ENCODE measurements at regions not wholly inside any gene's neighbourhood (a gene's known extent, or its start where the extent isn't known, plus 50 kb on each side); places are given as distances from the start of the nearest gene placed in this dataset.

DNA sequence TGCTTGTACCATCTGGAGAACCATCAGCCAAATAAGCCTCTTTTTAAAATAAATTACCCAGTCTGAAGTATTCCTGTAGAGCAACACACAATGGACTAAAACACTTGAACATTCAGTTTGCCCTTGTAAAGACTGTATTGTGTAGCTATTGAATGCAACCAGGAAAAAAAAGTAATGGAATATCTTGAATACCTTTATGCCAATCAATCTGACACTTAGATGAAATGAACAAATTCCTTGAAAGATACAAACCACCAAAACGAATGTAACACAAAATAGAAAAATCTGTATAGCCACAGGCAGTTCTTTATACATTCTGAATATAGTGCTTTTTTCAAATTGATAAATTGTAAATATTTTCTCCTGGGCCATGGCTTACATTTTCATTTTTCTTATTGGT is 63.3 kb upstream of the KCNJ16 start:
- H3K27me3 ChIP-seq (ENCODE audit: control insufficient read depth, insufficient read depth, low read length), result no peaks in the 10 kb centered on the region
- DNase-seq (ENCODE audit: low read depth) (no peak), FAIRE-seq (no peak)
- H3K36me3 ChIP-seq (ENCODE audit: control insufficient read depth, insufficient read depth, low read length), result no peaks in the 10 kb centered on the region
- H3K4me3 ChIP-seq (ENCODE audit: low read depth, low read length), result no peak overlapping the region
- TF ChIP-seq, protein P1, sequence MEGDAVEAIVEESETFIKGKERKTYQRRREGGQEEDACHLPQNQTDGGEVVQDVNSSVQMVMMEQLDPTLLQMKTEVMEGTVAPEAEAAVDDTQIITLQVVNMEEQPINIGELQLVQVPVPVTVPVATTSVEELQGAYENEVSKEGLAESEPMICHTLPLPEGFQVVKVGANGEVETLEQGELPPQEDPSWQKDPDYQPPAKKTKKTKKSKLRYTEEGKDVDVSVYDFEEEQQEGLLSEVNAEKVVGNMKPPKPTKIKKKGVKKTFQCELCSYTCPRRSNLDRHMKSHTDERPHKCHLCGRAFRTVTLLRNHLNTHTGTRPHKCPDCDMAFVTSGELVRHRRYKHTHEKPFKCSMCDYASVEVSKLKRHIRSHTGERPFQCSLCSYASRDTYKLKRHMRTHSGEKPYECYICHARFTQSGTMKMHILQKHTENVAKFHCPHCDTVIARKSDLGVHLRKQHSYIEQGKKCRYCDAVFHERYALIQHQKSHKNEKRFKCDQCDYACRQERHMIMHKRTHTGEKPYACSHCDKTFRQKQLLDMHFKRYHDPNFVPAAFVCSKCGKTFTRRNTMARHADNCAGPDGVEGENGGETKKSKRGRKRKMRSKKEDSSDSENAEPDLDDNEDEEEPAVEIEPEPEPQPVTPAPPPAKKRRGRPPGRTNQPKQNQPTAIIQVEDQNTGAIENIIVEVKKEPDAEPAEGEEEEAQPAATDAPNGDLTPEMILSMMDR (IDR thresholded peaks at IDR 0.05; ENCODE audit: insufficient read depth, low read length, severe bottlenecking), result no peak

DNA sequence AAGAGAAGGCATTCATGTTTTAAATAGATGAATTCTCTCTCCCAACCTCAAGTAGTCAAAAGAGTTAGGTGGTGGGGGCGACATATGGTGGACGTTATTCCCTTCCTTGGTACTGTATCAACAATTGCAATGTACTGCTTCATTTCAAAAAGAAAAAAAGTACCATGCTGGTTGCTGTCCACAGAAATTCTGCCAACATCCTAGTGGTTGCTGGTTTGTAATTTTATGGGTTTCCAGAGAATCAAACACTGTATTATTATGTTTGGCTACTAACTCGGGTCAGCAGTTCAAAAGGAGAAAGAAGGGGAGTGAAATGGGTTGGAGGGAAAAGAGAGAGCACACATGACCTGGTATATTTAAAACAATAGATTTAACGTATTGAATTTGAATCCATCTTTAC is 61.1 kb upstream of the KCNJ16 start:
- TF ChIP-seq, protein P1 (IDR thresholded peaks at IDR 0.05; ENCODE audit: insufficient read depth, low read length, severe bottlenecking), result no peak
- no peak for FAIRE-seq
- H3K27me3 ChIP-seq (ENCODE audit: control insufficient read depth, insufficient read depth, low read length), result no peaks in the 10 kb centered on the region
- DNase-seq (ENCODE audit: low read depth), result no peak
- H3K4me3 ChIP-seq (ENCODE audit: low read depth, low read length), result no peak overlapping the region
- no peaks in the 10 kb centered on the region for H3K36me3 ChIP-seq (ENCODE audit: control insufficient read depth, insufficient read depth, low read length)

DNA sequence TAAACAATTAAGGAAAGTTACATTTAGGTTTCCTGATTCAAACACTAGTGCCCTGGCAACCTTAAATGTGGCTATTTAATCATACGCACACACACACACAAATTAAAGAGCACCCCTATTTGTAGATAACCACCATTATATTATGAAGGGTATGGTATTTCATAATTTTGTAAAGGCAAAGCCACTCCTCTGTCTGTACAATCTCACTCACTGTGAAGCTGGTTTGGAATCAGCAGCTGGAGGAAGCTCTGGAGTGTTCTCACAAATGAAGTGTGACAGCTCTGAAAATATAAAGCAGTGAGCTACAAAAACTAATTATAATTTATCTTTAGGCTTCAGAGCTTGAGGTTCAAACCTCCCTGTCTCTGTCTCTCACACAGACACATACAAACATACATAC is 57.9 kb upstream of the KCNJ16 start:
- Histone ChIP-seq H3K4me3 (ENCODE audit: low read depth, low read length) (no peak overlapping the region), H3K27me3 (ENCODE audit: control insufficient read depth, insufficient read depth, low read length) (no peaks in the 10 kb centered on the region), H3K36me3 (ENCODE audit: control insufficient read depth, insufficient read depth, low read length) (no peaks in the 10 kb centered on the region)
- no peak for DNase-seq (ENCODE audit: low read depth)
- no peak for FAIRE-seq
- TF ChIP-seq, protein P1 (IDR thresholded peaks at IDR 0.05; ENCODE audit: insufficient read depth, low read length, severe bottlenecking), result no peak

DNA sequence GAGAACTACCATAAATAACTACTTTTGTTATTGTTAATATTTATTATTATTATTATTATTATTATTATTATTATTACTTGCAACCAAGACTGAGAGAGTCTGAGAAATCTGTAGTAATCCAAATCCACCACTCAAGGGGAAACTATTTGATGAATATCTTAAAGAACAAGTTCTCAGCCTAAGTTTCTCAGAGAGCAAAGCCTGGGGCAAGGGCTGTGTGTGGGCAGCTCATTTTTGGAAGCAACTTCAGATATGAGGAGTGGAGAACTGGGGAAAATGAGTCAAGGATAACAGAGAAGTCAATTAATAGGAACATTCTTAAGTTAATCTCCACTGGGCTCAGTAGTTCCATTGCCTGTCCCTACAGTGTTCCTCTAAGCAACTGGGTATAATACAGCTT is 57.1 kb upstream of the KCNJ16 start:
- FAIRE-seq (no peak), DNase-seq (ENCODE audit: low read depth) (no peak)
- TF ChIP-seq, protein P1 (IDR thresholded peaks at IDR 0.05; ENCODE audit: insufficient read depth, low read length, severe bottlenecking), result no peak
- Histone ChIP-seq H3K36me3 (ENCODE audit: control insufficient read depth, insufficient read depth, low read length) (no peaks in the 10 kb centered on the region), H3K4me3 (ENCODE audit: low read depth, low read length) (no peak overlapping the region), H3K27me3 (ENCODE audit: control insufficient read depth, insufficient read depth, low read length) (no peaks in the 10 kb centered on the region)

DNA sequence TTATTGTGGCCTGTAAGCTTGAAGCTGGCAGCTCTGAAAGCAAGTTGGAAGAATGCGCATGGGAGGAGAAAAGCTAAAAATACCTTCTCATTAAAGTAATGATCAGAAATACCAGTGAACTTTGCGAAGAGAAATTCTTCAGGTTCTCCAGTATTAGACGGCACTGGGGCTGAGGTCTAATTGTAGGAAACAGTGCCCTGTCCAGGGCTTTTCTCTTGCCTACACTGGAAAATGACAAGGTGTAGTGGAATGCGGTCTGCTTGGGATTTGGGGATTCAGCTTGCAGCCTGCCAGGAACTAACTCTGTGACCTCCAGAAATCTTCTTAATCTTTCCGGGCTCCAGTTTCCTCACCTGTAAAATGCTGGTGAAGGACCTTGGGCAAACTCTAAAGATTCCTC is 53.3 kb upstream of the KCNJ16 start:
- H3K36me3 ChIP-seq (ENCODE audit: control insufficient read depth, insufficient read depth, low read length), result no peaks in the 10 kb centered on the region
- FAIRE-seq, result no peak
- no peaks in the 10 kb centered on the region for H3K27me3 ChIP-seq (ENCODE audit: control insufficient read depth, insufficient read depth, low read length)
- DNase-seq (ENCODE audit: low read depth), result no peak
- H3K4me3 ChIP-seq (ENCODE audit: low read depth, low read length), result no peak overlapping the region
- TF ChIP-seq, protein P1 (IDR thresholded peaks at IDR 0.05; ENCODE audit: insufficient read depth, low read length, severe bottlenecking), result no peak

DNA sequence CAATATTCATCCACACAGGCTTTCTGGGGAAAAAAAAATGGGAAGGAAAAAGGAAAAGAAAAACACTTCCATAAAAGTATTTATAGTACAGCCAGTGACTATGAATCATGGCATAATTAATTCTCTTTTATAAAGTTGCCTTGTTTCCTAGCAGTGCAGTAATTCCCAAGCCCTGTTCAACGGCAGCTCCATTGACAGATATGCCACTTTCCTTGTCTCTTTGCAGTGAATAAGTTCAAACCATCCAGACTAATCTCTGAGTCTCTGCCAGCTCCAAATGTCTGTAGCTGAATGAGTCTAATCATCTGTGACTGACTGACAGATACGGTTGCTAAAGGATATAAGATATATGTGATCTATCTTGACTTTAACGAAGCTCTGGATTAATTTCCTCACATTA is 52.9 kb upstream of the KCNJ16 start:
- FAIRE-seq, result no peak
- DNase-seq (ENCODE audit: low read depth), result no peak
- no peaks in the 10 kb centered on the region for H3K36me3 ChIP-seq (ENCODE audit: control insufficient read depth, insufficient read depth, low read length)
- TF ChIP-seq, protein P1 (IDR thresholded peaks at IDR 0.05; ENCODE audit: insufficient read depth, low read length, severe bottlenecking), result no peak
- no peak overlapping the region for H3K4me3 ChIP-seq (ENCODE audit: low read depth, low read length)
- H3K27me3 ChIP-seq (ENCODE audit: control insufficient read depth, insufficient read depth, low read length), result no peaks in the 10 kb centered on the region
